ENCODE measurements at regions not wholly inside any gene's neighbourhood (a gene's known extent, or its start where the extent isn't known, plus 50 kb on each side); places are given as distances from the start of the nearest gene placed in this dataset.

DNA sequence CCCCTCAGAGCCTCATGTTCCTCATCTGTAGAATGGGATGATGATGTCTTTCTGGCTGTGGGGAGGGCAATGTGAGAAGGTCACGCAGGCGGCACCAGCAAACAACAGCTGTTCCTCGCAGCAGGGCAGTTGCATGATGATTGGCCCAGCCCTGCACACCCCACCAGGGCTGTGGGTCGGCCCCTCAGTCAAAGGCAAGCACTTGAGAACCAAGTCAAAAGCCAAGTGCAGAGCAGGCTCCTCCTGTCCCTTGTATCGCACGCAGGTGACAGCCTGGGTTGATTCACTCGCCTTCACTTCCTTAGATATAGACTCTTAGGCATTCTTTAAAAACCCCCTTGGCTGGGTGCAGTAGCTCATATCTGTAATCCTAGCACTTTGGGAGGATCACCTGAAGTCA, 191.9 kb upstream of the C1orf174 start:
- Histone ChIP-seq H3K9ac (ENCODE audit: low read length) (no peak overlapping the region), H3K27ac (ENCODE audit: low read depth, low read length) (no peak overlapping the region), H3K4me1 (ENCODE audit: insufficient read depth, low read length) (no peaks in the 10 kb centered on the region), H4K20me1 (ENCODE audit: insufficient read depth, low read length) (no peaks in the 10 kb centered on the region), H3K4me3 (ENCODE audit: insufficient read depth, low read depth, low read length) (no peak overlapping the region), H3K36me3 (ENCODE audit: insufficient read depth, low read length) (no peaks in the 10 kb centered on the region), H3K9me3 (ENCODE audit: insufficient read depth, low read depth, low read length) (peaks cover 18% of the 10 kb centered on the region), H3K27me3 (ENCODE audit: insufficient read depth, low read length) (no peaks in the 10 kb centered on the region), H3K79me2 (ENCODE audit: insufficient read depth, low read length) (no peaks in the 10 kb centered on the region), H3K4me2 (ENCODE audit: low read length) (no peak overlapping the region), H2AFZ (ENCODE audit: low read depth, low read length) (no peak overlapping the region)
- Mint-ChIP-seq H3K9me3 (ENCODE audit: unreplicated experiment) (peaks cover 21% of the 10 kb centered on the region), H3K4me1 (ENCODE audit: low read depth, unreplicated experiment) (no peaks in the 10 kb centered on the region), H3K4me3 (ENCODE audit: unreplicated experiment) (no peak overlapping the region), H3K36me3 (ENCODE audit: low read depth, unreplicated experiment) (no peaks in the 10 kb centered on the region), H3K27me3 (ENCODE audit: low read depth, unreplicated experiment) (no peaks in the 10 kb centered on the region), H3K27ac (ENCODE audit: unreplicated experiment) (no peak overlapping the region)
- TF ChIP-seq, protein P1, sequence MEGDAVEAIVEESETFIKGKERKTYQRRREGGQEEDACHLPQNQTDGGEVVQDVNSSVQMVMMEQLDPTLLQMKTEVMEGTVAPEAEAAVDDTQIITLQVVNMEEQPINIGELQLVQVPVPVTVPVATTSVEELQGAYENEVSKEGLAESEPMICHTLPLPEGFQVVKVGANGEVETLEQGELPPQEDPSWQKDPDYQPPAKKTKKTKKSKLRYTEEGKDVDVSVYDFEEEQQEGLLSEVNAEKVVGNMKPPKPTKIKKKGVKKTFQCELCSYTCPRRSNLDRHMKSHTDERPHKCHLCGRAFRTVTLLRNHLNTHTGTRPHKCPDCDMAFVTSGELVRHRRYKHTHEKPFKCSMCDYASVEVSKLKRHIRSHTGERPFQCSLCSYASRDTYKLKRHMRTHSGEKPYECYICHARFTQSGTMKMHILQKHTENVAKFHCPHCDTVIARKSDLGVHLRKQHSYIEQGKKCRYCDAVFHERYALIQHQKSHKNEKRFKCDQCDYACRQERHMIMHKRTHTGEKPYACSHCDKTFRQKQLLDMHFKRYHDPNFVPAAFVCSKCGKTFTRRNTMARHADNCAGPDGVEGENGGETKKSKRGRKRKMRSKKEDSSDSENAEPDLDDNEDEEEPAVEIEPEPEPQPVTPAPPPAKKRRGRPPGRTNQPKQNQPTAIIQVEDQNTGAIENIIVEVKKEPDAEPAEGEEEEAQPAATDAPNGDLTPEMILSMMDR (IDR thresholded peaks at IDR 0.05; ENCODE audit: insufficient read depth, low read depth, low read length), result no peak
- no peak for TF ChIP-seq EZH2 (IDR thresholded peaks at IDR 0.05; ENCODE audit: insufficient read depth, low read length)
- DNase-seq (ENCODE audit: low read depth) (no peak), FAIRE-seq (no peak)

DNA sequence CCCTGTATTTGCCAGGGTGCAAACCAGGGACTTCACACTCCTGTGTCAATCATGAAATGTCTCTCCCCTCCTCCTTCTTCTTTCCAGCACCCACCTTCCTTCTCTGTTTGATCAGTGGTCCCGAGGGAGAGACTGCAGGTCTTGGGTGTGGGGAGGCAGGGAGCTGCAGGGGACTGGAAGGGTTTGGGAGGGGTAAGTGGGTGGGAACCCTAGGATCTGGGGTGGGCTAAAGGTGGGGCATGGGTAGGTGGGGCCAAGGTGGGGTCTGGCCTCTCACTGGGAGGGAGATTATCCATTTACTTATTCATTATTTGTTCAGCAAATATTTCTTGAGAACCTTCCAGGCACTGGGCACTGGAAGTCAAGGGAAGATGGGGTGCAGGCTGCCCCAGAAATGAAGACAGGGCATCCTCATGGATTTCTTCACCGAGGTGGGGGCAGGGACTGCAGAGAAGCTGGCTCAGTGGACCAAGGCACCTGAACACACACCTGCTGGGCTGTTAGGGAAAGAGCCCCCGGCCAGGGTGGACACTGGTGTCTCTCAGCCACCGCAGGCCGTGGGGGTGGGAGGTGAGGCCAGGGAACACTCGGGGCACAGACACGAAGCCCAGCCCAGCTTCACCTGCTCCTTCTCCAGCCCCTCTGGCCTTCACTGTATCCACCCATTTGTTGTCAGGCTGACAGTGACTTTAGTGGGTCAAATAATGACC, 193.9 kb upstream of the C1orf174 start:
- Histone ChIP-seq H3K4me3 (ENCODE audit: insufficient read depth, low read depth, low read length) (no peak overlapping the region), H3K79me2 (ENCODE audit: insufficient read depth, low read length) (no peaks in the 10 kb centered on the region), H3K27me3 (ENCODE audit: insufficient read depth, low read length) (no peaks in the 10 kb centered on the region), H3K27ac (ENCODE audit: low read depth, low read length) (no peak overlapping the region), H3K36me3 (ENCODE audit: insufficient read depth, low read length) (no peaks in the 10 kb centered on the region), H3K4me1 (ENCODE audit: insufficient read depth, low read length) (no peaks in the 10 kb centered on the region), H2AFZ (ENCODE audit: low read depth, low read length) (no peak overlapping the region), H3K9me3 (ENCODE audit: insufficient read depth, low read depth, low read length) (peaks cover 18% of the 10 kb centered on the region), H3K9ac (ENCODE audit: low read length) (no peak overlapping the region), H4K20me1 (ENCODE audit: insufficient read depth, low read length) (no peaks in the 10 kb centered on the region), H3K4me2 (ENCODE audit: low read length) (no peak overlapping the region)
- no peak overlapping the region for H3K27ac Mint-ChIP-seq (ENCODE audit: unreplicated experiment)
- H3K9me3 Mint-ChIP-seq (ENCODE audit: unreplicated experiment), result peaks cover 17% of the 10 kb centered on the region
- TF ChIP-seq, protein P1 (IDR thresholded peaks at IDR 0.05; ENCODE audit: insufficient read depth, low read depth, low read length), result no peak
- no peak for TF ChIP-seq EZH2 (IDR thresholded peaks at IDR 0.05; ENCODE audit: insufficient read depth, low read length)
- no peak for DNase-seq (ENCODE audit: low read depth)
- no peaks in the 10 kb centered on the region for H3K27me3 Mint-ChIP-seq (ENCODE audit: low read depth, unreplicated experiment)
- no peak for FAIRE-seq
- no peaks in the 10 kb centered on the region for H3K36me3 Mint-ChIP-seq (ENCODE audit: low read depth, unreplicated experiment)
- H3K4me3 Mint-ChIP-seq (ENCODE audit: unreplicated experiment), result no peak overlapping the region
- no peaks in the 10 kb centered on the region for H3K4me1 Mint-ChIP-seq (ENCODE audit: low read depth, unreplicated experiment)

DNA sequence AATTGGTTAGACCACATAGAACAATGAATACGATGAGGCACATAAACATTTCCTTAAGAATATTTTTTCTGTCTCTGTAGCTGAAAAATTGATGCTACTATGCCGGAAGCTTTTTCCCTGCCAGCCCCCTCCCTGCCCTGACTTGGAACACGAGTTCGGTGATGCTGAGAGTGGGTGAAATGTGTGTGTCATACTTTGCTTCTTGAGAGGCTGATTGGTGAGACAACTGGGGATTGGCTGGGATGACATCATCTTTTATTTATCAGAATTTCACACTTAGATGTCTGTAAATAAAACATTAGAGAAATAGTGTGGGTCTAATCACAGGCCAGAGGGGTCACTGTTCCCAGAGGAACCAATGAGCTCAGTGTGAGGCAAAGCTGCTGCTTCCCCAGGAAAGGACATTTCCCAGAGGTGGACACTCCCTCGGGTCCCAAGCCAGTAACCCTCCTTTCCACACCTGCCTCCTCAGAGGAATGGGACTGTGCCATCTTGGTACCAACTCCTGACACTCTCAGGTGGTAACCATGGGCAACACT, 195.4 kb upstream of the C1orf174 start:
- no peak overlapping the region for H3K4me2 ChIP-seq (ENCODE audit: low read length)
- H4K20me1 ChIP-seq (ENCODE audit: insufficient read depth, low read length), result no peaks in the 10 kb centered on the region
- no peak overlapping the region for H3K9ac ChIP-seq (ENCODE audit: low read length)
- TF ChIP-seq, protein P1 (IDR thresholded peaks at IDR 0.05; ENCODE audit: insufficient read depth, low read depth, low read length), result no peak
- no peak for TF ChIP-seq EZH2 (IDR thresholded peaks at IDR 0.05; ENCODE audit: insufficient read depth, low read length)
- no peaks in the 10 kb centered on the region for H3K79me2 ChIP-seq (ENCODE audit: insufficient read depth, low read length)
- H3K4me3 ChIP-seq (ENCODE audit: insufficient read depth, low read depth, low read length), result no peak overlapping the region
- H3K4me1 Mint-ChIP-seq (ENCODE audit: low read depth, unreplicated experiment), result no peaks in the 10 kb centered on the region
- H3K4me1 ChIP-seq (ENCODE audit: insufficient read depth, low read length), result no peaks in the 10 kb centered on the region
- H3K4me3 Mint-ChIP-seq (ENCODE audit: unreplicated experiment), result no peak overlapping the region
- H3K27ac ChIP-seq (ENCODE audit: low read depth, low read length), result no peak overlapping the region
- FAIRE-seq, result no peak
- no peak overlapping the region for H3K27ac Mint-ChIP-seq (ENCODE audit: unreplicated experiment)
- DNase-seq (ENCODE audit: low read depth), result no peak
- peaks cover 18% of the 10 kb centered on the region for H3K9me3 ChIP-seq (ENCODE audit: insufficient read depth, low read depth, low read length)
- no peaks in the 10 kb centered on the region for H3K36me3 Mint-ChIP-seq (ENCODE audit: low read depth, unreplicated experiment)
- no peak overlapping the region for H2AFZ ChIP-seq (ENCODE audit: low read depth, low read length)
- H3K36me3 ChIP-seq (ENCODE audit: insufficient read depth, low read length), result no peaks in the 10 kb centered on the region
- H3K9me3 Mint-ChIP-seq (ENCODE audit: unreplicated experiment), result peaks cover 14% of the 10 kb centered on the region
- H3K27me3 Mint-ChIP-seq (ENCODE audit: low read depth, unreplicated experiment), result no peaks in the 10 kb centered on the region
- no peaks in the 10 kb centered on the region for H3K27me3 ChIP-seq (ENCODE audit: insufficient read depth, low read length)
